Kidney (tissue), 13 donors: ENCODE measurements at regions not wholly inside any gene's neighbourhood (a gene's known extent, or its start where the extent isn't known, plus 50 kb on each side); places are given as distances from the start of the nearest gene placed in this dataset.
A peak's percentile ranks its signal among the peaks of the same experiment; 100 is the strongest.

Experiments used
- DNase-seq, 5 donors: peaks; one replicate each; pipeline ENCODE4 v3.0.0-alpha.2; 2013 to 2020
- FAIRE-seq: peaks from 2 replicates; lab custom pipeline; 2012; peaks lifted over from hg19 to GRCh38; lab: Jason Lieb, UNC
- H3K27ac ChIP-seq, 2 donors: one replicate each; pipeline ENCODE4 v1.7.0; 2013; ENCODE audit warnings: low read depth in 2 of 2, low read length in 2 of 2, inconsistent platforms in 1 of 2
- H3K27me3 ChIP-seq: one replicate; pipeline ENCODE4 v1.7.1; 2013; ENCODE audit warnings: low read length, inconsistent platforms; ENCODE audit not compliant: control insufficient read depth, insufficient read depth
- H3K36me3 ChIP-seq, 3 donors: one replicate each; pipeline versions ENCODE4 v1.7.0 to v1.7.1; 2013; ENCODE audit warnings: low read length in 3 of 3, control low read depth in 1 of 3, inconsistent platforms in 1 of 3; ENCODE audit not compliant: insufficient read depth in 3 of 3, control insufficient read depth in 2 of 3
- H3K4me1 ChIP-seq, 3 donors: one replicate each; pipeline versions ENCODE4 v1.7.0 to v1.7.1; 2013; ENCODE audit warnings: low read length in 3 of 3, inconsistent platforms in 1 of 3, low read depth in 1 of 3; ENCODE audit not compliant: control insufficient read depth in 2 of 3, insufficient read depth in 2 of 3
- H3K4me3 ChIP-seq, 3 donors: one replicate each; pipeline versions ENCODE4 v1.7.0 to v1.8.1; 2013; ENCODE audit warnings: low read length in 3 of 3, control low read depth in 1 of 3, inconsistent platforms in 1 of 3
- H3K9ac ChIP-seq, 3 donors: one replicate each; pipeline versions ENCODE4 v1.7.0 to v1.7.1; 2013; ENCODE audit warnings: low read length in 3 of 3, control low read depth in 1 of 3, inconsistent platforms in 1 of 3
- H3K9me3 ChIP-seq, 3 donors: one replicate each; pipeline versions ENCODE4 v1.7.0 to v1.7.1; 2013; ENCODE audit warnings: low read length in 3 of 3, control low read depth in 1 of 3, inconsistent platforms in 1 of 3; ENCODE audit not compliant: control insufficient read depth in 2 of 3, insufficient read depth in 1 of 3
- CTCF ChIP-seq: IDR thresholded peaks from 3 replicates; pipeline ENCODE4 v1.5.1; 2012; ENCODE audit warnings: mild to moderate bottlenecking, moderate library complexity, borderline replicate concordance; ENCODE audit not compliant: insufficient read depth; ENCODE audit errors: extremely low read depth
- intact Hi-C: fragments of 100-400 bp; cut with DNase I; formaldehyde crosslinking; loops from one replicate; pipeline ENCODE4 v1.11.1; 2022
- donor health status: control.
- donor health status: control.
- donor health status: control.
- donor health status: control.
- donor health status: control.
- donor health status: DM: yes; HTN: yes; CAD: no.
- donor health status: Normal renal cell carcinoma (clear cell type).

GRCh38 chr1:40922969-40923368 lies 56.5 kb upstream of the CTPS1 start:
- no peaks in the 10 kb centered on the region for H3K9me3 ChIP-seq
- TF ChIP-seq CTCF = no peak
- no peak overlapping the region for H3K9ac ChIP-seq
- peaks cover 0 to 8% (median 0%) of the 10 kb centered on the region in 3 donors for H3K4me1 ChIP-seq
- no peak overlapping the region for H3K4me3 ChIP-seq
- FAIRE-seq (no peak), DNase-seq (peak in 1 of 5 donors; percentile 80)
- intact Hi-C loops = no loop called here
- H3K27ac ChIP-seq = peak overlapping the region in 1 of 2 donors; percentile 23
- H3K27me3 ChIP-seq = no peaks in the 10 kb centered on the region
- H3K36me3 ChIP-seq = no peaks in the 10 kb centered on the region

- Histone ChIP-seq H3K36me3 (no peaks in the 10 kb centered on the region), H3K9me3 (no peaks in the 10 kb centered on the region), H3K4me1 (peaks cover 0 to 8% (median 0%) of the 10 kb centered on the region in 3 donors), H3K27ac (no peak overlapping the region), H3K4me3 (no peak overlapping the region), H3K27me3 (no peaks in the 10 kb centered on the region), H3K9ac (no peak overlapping the region)
- no peak for TF ChIP-seq CTCF
- intact Hi-C loops = no loop called here
- DNase-seq (no peak), FAIRE-seq (no peak)
These were observed 55.9 kb upstream of the CTPS1 start for GRCh38 chr1:40923511-40924020.

GRCh38 chr1:40924767-40925166 lies 54.7 kb upstream of the CTPS1 start:
- no peaks in the 10 kb centered on the region for H3K27me3 ChIP-seq
- no peak overlapping the region for H3K27ac ChIP-seq
- DNase-seq (no peak), FAIRE-seq (no peak)
- no peak overlapping the region for H3K9ac ChIP-seq
- H3K9me3 ChIP-seq = no peaks in the 10 kb centered on the region
- intact Hi-C loops = no loop called here
- peaks cover 0 to 8% (median 0%) of the 10 kb centered on the region in 3 donors for H3K4me1 ChIP-seq
- H3K36me3 ChIP-seq = no peaks in the 10 kb centered on the region
- H3K4me3 ChIP-seq = no peak overlapping the region
- TF ChIP-seq CTCF = no peak
